KG1 (cell line): ENCODE measurements at regions not wholly inside any gene's neighbourhood (a gene's known extent, or its start where the extent isn't known, plus 50 kb on each side); places are given as distances from the start of the nearest gene placed in this dataset.

Experiments used
- DNase-seq: peaks from one replicate; lab custom pipeline; 2025; lab: John Stamatoyannopoulos, UW

DNA sequence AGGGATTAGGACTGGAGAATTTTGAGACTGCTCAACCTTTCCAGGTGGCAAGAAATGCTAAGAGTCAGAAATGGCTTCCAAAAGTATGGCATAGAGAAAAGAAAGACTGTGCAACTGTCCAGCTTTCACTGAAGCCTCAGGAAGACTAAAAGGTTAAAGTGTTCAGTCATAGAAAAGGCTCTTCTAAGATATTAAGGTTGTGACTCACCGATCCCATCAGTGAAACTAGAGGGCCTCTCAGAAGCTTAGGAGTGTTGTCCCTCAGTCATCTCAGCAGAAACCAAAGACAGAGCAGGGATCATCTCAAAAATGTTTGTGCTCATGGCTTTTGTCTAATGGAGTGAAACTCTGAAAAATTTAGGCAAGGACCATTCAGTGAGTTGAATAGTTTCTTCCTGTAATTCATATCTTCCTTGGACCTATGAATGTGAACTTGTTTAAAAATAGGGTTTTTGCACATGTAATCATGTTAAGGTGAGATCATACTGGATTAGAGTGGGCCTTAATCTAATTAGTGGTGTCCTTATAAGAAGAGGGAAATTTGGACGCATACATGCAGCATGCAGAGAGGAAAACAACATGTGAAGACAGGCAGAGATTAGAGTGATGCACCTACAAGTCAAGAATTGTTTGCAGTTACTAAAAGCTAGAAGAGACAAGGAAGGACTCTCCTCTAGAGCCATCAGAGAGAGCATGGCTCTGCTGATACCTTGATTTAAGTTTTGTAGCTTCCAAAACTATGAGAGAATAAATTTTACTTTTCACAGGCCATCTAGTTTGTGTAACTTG is 71.3 kb downstream of the RPE65 start:
- DNase-seq: no peak

DNA sequence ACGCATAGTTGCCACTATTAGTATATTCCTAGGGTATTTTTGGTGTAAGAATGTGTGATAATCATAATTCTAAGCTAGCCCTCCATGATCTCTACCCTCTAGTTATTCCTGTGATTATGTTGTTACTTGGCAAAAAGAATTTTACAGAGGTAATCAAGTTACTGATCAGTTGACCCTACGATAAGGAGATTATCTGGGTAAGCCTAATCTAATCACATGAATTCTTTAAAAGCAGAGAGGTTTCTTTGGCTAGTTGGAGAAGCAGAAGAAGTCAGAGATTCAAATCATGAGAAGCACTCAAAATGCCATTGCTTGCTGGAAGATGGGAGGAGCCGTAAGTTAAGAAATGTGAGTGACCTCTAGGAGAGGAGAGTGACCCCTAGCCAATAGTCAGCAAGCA is 72.7 kb downstream of the RPE65 start:
- no peak for DNase-seq

GRCh38 chr1:68376441-68376840 is 73.3 kb downstream of the RPE65 start:
- no peak for DNase-seq

DNA sequence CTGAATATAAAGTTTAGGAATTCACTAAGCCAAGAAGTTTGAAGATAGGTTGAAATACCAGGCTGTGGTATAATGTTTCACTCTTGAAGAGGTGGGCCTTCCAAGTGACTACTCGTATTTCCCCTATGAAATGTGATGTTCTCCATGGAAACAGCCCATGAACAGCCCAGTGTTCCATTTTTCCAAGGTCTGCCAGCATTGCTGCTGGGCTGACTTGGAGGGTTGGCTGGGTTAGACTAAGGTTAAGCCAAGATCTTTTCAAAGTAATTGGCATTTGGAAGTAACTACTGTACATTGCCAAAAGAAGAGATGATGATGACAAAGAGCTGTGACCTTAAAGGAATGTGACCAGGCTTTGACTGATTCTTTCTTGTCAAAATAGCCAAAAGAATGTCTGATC is 73.8 kb downstream of the RPE65 start:
- DNase-seq: no peak

DNA sequence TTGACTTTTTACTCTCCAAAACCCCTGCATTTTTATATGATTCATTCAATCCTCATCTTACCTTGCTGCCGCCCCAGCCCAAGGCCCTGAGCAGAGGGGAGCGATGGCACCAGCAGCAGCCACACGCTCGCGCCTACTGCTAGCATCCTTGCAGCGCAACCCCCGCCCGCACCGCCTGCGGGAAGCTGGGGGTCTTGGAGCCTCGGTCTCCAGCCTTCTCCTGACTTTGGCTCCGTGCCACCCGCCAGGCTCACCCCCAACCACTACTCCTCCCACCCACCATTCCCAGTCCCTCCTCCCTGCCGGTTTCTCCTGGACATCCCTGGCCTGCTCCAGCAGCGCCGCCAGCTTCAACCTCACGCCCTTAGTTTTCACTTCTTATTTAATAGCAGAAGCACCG is 76.6 kb downstream of the RPE65 start:
- no peak for DNase-seq

- no peak for DNase-seq
These were observed 77.3 kb downstream of the RPE65 start for GRCh38 chr1:68372487-68372886.

DNA sequence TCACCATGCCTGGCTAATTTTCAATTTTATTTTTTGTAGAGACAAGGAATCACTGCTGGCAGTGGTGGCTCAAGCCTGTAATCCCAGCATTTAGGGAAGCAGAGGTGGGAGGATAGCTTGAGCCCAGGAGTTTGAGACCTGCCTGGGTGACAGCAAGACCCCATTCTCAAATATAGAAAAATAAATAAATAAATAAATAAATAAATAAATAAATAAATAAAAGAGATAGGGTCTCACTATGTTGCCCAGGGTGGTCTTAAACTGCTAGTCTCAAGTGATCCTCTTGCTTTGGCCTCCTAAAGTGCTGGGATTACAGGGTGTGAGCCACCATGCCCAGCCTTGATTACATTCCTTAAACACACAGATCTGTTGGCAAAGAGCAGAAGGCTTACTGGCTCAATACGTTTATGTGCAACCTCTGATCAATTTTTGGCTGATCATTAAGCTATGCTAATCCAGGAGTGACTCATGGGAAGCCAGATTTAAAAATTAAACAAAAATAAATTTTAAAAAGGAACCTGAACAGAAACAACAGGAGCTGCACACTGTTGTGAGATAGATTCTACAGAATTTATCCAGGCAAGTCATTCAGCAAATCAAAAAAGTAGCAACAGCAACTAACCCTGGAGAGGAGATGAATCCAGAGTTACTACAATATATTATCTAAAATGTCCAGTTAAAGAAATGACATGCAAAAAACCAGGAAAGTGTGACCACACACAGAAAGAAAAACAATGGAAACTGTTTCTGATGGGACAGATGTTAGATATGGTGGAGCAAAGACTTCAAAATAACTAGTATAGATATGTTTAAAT is 79.4 kb downstream of the RPE65 start:
- no peak for DNase-seq

GRCh38 chr1:68366572-68366971 is 83.2 kb downstream of the RPE65 start:
- no peak for DNase-seq

GRCh38 chr1:68365709-68366382 is 83.9 kb downstream of the RPE65 start:
- DNase-seq: no peak

- no peak for DNase-seq
These were observed 86.4 kb downstream of the RPE65 start for GRCh38 chr1:68363339-68363738.

DNA sequence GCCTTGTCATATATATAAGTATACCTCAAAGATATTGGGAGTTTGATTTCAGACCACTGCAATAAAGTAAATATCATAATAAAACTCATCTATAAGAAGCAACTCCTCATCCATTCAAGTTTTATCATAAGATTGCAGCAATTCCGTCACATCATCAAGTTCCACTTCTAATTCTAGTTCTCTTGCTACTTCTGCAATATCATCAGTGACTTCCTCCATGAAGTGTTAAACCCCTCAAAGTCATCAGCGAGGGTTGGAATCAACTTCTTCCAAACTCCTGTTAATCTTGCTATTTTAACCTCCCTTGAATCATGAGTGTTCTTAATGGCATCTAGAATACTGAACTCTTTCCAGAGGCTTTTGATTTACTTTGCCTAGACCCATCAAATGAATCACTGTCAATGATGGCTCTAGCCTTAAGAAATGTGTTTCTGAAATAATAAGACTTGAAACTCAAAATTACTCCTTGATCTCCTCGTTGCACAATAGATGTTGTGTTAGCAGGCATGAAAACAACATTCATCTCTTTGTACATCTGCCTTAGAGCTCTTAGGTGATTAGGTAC is 88.3 kb downstream of the RPE65 start:
- no peak for DNase-seq

- no peak for DNase-seq
These were observed 90.7 kb downstream of the RPE65 start for GRCh38 chr1:68359045-68359444.

GRCh38 chr1:68358439-68358838 is 91.3 kb downstream of the RPE65 start:
- no peak for DNase-seq

GRCh38 chr1:68355614-68356013 is 94.1 kb downstream of the RPE65 start:
- DNase-seq: no peak

DNA sequence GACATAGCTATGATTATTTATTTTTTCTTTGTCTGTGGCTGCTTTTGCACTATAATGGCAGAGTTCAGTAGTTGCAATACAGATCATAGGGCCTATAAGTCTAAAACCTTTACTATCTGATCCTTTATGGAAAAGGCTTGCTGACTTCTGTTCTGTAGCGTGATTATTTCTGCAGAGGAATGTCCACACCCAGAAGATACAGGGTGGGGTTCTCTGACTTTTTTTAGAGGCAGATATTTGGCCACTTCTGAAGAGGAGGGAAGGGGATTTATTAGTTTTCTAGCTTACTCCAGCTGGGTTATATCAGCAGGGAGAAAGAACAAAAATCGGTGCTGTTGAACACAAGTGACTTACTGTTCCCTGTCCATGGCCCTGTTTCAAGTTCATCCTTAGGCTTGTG is 97.6 kb downstream of the RPE65 start:
- DNase-seq: no peak

DNA sequence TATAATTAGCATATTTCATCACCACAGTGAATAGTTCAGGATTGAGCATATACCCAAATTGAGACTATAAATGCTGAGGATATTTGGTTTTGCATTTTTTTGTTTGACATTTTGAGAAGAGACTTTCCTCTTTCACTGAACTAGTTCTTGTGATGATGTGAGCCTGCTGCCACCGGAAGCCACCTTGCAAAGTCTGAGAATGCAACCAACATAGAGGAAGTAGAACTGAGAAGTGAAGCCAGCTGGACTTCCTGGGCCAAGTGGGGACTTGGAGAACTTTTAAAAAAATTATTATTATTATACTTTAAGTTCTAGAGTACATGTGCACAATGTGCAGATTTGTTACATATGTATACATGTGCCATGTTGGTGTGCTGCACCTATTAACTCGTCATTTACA is 102.3 kb downstream of the RPE65 start:
- peak; percentile 22 for DNase-seq

DNA sequence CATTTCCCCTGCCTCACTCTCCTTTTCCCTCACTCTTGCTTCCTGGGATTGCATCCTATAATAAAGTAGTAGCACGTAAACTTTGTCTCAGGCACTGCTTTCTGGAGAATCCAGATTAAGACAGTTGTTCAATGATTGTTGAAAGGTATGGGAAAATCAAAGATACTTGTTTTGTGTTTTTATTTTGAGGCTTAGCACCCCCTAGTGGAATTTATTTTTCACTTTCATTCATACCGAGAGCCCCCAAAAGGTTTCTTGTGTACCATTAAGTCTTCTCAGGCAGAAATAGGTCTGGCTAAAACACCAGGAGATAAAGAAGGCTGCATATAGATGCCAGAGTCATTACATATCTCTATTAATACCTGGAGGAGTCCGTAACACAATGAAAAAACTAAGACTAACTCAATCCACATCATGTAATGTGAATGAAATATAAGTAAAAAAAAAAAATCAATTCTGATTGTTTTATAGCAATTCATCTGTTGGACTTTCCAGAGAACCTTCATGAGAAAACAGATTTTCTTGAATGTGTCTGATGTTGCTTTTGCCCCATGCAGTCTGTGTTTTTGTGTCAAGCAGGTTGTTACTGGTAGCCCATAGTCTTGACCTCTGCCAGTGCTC is 103.5 kb downstream of the RPE65 start:
- DNase-seq: no peak

DNA sequence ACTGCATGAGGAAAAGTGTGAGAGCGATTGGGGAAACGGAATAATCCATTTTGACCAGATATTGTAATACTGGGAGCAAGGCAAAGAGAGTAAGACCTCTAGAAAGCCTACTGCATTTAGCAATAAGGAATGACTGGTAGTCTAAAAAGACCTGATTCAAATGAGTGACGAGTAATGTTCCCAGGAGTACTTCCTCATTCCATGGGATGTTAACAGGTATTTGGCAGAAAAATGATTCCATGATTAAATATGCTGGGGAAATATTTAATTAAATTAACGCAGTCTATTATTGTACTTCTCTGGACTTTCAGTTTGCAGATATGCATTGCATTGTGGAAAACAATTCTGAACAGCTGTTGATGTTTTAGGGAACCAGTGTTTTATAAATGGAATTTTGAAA is 105.5 kb downstream of the RPE65 start:
- DNase-seq: no peak

- no peak for DNase-seq
These were observed 108.6 kb upstream of the WLS start for GRCh38 chr1:68340951-68341350.

- no peak for DNase-seq
These were observed 107.2 kb upstream of the WLS start for GRCh38 chr1:68339505-68339904.

- DNase-seq: no peak
These were observed 105.8 kb upstream of the WLS start for GRCh38 chr1:68338081-68338480.

- no peak for DNase-seq
These were observed 99.7 kb upstream of the WLS start for GRCh38 chr1:68332041-68332440.
